Transverse colon (tissue), 4 donors: ENCODE measurements at regions not wholly inside any gene's neighbourhood (a gene's known extent, or its start where the extent isn't known, plus 50 kb on each side); places are given as distances from the start of the nearest gene placed in this dataset.
A peak's percentile ranks its signal among the peaks of the same experiment; 100 is the strongest.

Experiments used
- DNase-seq: peaks from one replicate; pipeline ENCODE4 v3.0.0-alpha.2; 2019
- H3K27ac ChIP-seq, 4 donors: fragments of 200-600 bp; sonication (generic); 2 replicates each; pipeline ENCODE4 v1.5.1; 2016 to 2018; ENCODE audit warnings: inconsistent platforms in 4 of 4
- H3K27me3 ChIP-seq: fragments of 200-600 bp; sonication (generic); 2 replicates; pipeline ENCODE4 v1.5.1; 2017; ENCODE audit warnings: inconsistent platforms
- H3K36me3 ChIP-seq, 4 donors: fragments of 200-600 bp; sonication (generic); 2 replicates each; pipeline ENCODE4 v1.5.1; 2017 to 2019; ENCODE audit warnings: inconsistent platforms in 4 of 4
- H3K4me1 ChIP-seq, 4 donors: fragments of 200-600 bp; sonication (generic); 2 replicates each; pipeline ENCODE4 v1.5.1; 2017 to 2020; ENCODE audit warnings: inconsistent platforms in 4 of 4
- H3K4me3 ChIP-seq, 4 donors: fragments of 200-600 bp; sonication (generic); 1 replicate in 1 of 4; 2 replicates in 3 of 4; pipeline versions ENCODE4 v1.5.1 to v1.6.1; 2017 to 2019; ENCODE audit warnings: inconsistent platforms in 4 of 4
- H3K9me3 ChIP-seq, 2 donors: fragments of 200-600 bp; sonication (generic); 2 replicates each; pipeline ENCODE4 v1.5.1; 2017 to 2019; ENCODE audit warnings: inconsistent platforms in 2 of 2
- EP300 ChIP-seq: sonication (generic); formaldehyde crosslinking; IDR thresholded peaks from one replicate; pipeline ENCODE4 v1.6.1; 2017; ENCODE audit warnings: antibody characterized with exemption, low read depth
- POLR2A ChIP-seq: fragments of 450-650 bp; IDR thresholded peaks from one replicate; pipeline ENCODE4 v1.6.1; 2016; ENCODE audit warnings: antibody characterized with exemption, mild to moderate bottlenecking, moderate library complexity
- POLR2AphosphoS5 ChIP-seq, 3 donors: sonication (generic); formaldehyde crosslinking; IDR thresholded peaks; one replicate each; pipeline ENCODE4 v1.6.1; 2016; ENCODE audit warnings: antibody characterized with exemption in 3 of 3
- WGBS, 2 donors: methylation state at CpG; one replicate each; pipeline ENCODE4 v1.1.5; 2018; ENCODE audit warnings: low coverage in 1 of 2; 5-methylcytosine and 5-hydroxymethylcytosine counted together
- in situ Hi-C, 4 donors: fragments of 200-750 bp; cut with MboI; loops; one replicate each; pipeline versions ENCODE4 v1.15.0 to v1.15.1; 2017; ENCODE audit warnings: low sequenced_read_pairs in 3 of 4, low pct_ligation_motif_present in 1 of 4, low pct_unique_long_range_greater_than_20kb in 1 of 4
- intact Hi-C: fragments of 100-400 bp; cut with DNase I; formaldehyde crosslinking; loops from one replicate; pipeline ENCODE4 v1.15.1; 2023; ENCODE audit warnings: low total_unique reads
- TF ChIP-seq, protein P1 (sequence below), 5 experiments: fragments of 200-600 bp in 3 of 5; fragments of 450-650 bp in 2 of 5; sonication (generic) in 3 of 5; IDR thresholded peaks; 1 replicate in 2 of 5; 2 replicates in 3 of 5; pipeline ENCODE4 v1.5.1; 2016 to 2017; ENCODE audit warnings: antibody characterized with exemption in 5 of 5, inconsistent platforms in 3 of 5, mild to moderate bottlenecking in 2 of 5, moderate library complexity in 1 of 5

GRCh38 chr15:46576646-46577395 lies 942.0 kb downstream of the SQOR start:
- Histone ChIP-seq H3K36me3 (no peaks in the 10 kb centered on the region), H3K27ac (no peak overlapping the region), H3K27me3 (no peaks in the 10 kb centered on the region), H3K9me3 (no peaks in the 10 kb centered on the region), H3K4me3 (no peak overlapping the region), H3K4me1 (peaks cover 0 to 17% (median 13%) of the 10 kb centered on the region in 4 donors)
- in situ Hi-C loops: no loop called here
- peak; percentile 58 for DNase-seq
- TF ChIP-seq POLR2A: no peak
- no peak for TF ChIP-seq POLR2AphosphoS5 (IDR thresholded peaks at IDR 0.05)
- TF ChIP-seq EP300: no peak
- TF ChIP-seq, protein P1, sequence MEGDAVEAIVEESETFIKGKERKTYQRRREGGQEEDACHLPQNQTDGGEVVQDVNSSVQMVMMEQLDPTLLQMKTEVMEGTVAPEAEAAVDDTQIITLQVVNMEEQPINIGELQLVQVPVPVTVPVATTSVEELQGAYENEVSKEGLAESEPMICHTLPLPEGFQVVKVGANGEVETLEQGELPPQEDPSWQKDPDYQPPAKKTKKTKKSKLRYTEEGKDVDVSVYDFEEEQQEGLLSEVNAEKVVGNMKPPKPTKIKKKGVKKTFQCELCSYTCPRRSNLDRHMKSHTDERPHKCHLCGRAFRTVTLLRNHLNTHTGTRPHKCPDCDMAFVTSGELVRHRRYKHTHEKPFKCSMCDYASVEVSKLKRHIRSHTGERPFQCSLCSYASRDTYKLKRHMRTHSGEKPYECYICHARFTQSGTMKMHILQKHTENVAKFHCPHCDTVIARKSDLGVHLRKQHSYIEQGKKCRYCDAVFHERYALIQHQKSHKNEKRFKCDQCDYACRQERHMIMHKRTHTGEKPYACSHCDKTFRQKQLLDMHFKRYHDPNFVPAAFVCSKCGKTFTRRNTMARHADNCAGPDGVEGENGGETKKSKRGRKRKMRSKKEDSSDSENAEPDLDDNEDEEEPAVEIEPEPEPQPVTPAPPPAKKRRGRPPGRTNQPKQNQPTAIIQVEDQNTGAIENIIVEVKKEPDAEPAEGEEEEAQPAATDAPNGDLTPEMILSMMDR (IDR thresholded peaks at IDR 0.05): no peak
- 41% methylated on average over 1 of the region's 1 CpG; no CpG with 5 or more reads in 1 of the 2 donors for WGBS, 2 donors
- intact Hi-C loops: no loop called here

DNA sequence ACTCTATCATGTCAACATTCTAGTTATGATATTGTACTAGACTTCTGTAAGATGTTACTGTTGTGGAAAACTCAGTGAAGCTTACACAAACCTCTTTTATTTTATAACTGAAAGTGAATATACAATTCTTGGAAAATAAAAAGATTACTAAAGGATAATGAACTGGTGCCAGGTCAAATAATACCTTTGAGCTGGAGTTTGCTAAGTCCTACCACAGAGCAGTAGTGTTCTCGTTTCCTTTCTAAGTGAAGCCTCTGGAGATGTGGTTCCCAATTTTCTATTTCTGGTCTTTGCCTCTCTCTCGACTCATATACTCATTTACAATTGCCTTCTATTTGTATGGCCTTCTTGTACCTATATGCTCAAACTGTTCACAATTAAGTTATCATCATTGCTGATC lies 942.9 kb downstream of the SQOR start:
- no peaks in the 10 kb centered on the region for H3K9me3 ChIP-seq
- TF ChIP-seq EP300 (no peak), POLR2A (no peak), POLR2AphosphoS5 (IDR thresholded peaks at IDR 0.05) (no peak)
- TF ChIP-seq, protein P1 (IDR thresholded peaks at IDR 0.05): no peak
- in situ Hi-C loops (no loop called here), intact Hi-C loops (no loop called here)
- no peaks in the 10 kb centered on the region for H3K36me3 ChIP-seq
- H3K4me1 ChIP-seq: peaks cover 0 to 17% (median 13%) of the 10 kb centered on the region in 4 donors
- 18 to 21% methylated on average over 2 of the region's 2 CpGs for WGBS, 2 donors
- no peak overlapping the region for H3K4me3 ChIP-seq
- H3K27ac ChIP-seq: no peak overlapping the region
- DNase-seq: no peak
- H3K27me3 ChIP-seq: no peaks in the 10 kb centered on the region

DNA sequence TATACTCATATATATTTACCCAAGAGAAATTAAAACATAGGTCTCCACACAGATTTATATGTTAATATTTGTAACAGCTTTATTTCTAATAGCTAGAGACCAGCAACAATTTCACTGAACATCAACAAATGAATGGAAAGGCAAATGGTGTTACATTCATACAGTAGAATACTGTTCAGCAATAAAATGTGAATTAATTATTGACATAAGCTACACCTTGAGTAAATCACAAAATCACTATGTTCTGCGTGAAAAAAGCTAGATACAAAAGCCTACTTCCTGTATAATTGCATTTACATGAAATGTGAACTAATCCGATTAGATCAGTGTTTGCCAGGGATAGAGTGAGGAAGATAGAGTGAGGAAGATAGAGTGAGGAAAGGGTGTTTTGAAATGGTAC lies 945.7 kb downstream of the SQOR start:
- Histone ChIP-seq H3K9me3 (no peaks in the 10 kb centered on the region), H3K36me3 (no peaks in the 10 kb centered on the region), H3K27me3 (no peaks in the 10 kb centered on the region), H3K4me3 (no peak overlapping the region), H3K27ac (no peak overlapping the region), H3K4me1 (peaks cover 0 to 17% (median 13%) of the 10 kb centered on the region in 4 donors)
- in situ Hi-C loops: no loop called here
- 25 to 28% methylated on average over 2 of the region's 2 CpGs for WGBS, 2 donors
- TF ChIP-seq POLR2A (no peak), EP300 (no peak), POLR2AphosphoS5 (IDR thresholded peaks at IDR 0.05) (no peak)
- intact Hi-C loops: no loop called here
- DNase-seq: no peak

- intact Hi-C loops: no loop called here
- Histone ChIP-seq H3K27ac (no peak overlapping the region), H3K4me1 (peaks cover 0 to 17% (median 13%) of the 10 kb centered on the region in 4 donors), H3K9me3 (no peaks in the 10 kb centered on the region), H3K4me3 (no peak overlapping the region), H3K27me3 (no peaks in the 10 kb centered on the region), H3K36me3 (no peaks in the 10 kb centered on the region)
- TF ChIP-seq EP300 (no peak), POLR2A (no peak)
- in situ Hi-C loops: no loop called here
- no peak for DNase-seq
- 55 to 56% methylated on average over 2 of the region's 2 CpGs for WGBS, 2 donors
Observed at GRCh38 chr15:46580924-46581323, 946.1 kb downstream of the SQOR start.

DNA sequence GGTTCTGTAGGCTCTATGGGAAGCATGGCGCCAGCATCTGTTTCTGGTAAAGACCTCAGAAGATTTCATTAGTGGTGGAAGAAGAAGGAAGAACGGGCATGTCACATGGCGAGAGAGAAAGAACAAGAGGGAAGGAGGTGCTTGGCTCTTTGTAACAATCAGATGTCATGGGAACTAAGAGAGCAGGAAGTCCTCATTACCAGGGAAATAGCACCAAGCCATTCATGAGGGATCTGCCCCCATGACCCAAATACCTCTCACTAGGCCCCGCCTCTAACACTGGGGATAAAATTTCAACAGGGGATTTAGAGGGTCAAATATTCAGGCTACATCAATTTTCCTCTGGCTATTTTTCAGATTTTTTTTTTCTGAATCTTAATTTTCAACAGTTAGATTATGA lies 954.3 kb downstream of the SQOR start:
- WGBS, 2 donors: 61 to 81% methylated on average over 3 to 4 of the region's 4 CpGs
- Histone ChIP-seq H3K36me3 (no peaks in the 10 kb centered on the region), H3K9me3 (no peaks in the 10 kb centered on the region), H3K4me1 (no peaks in the 10 kb centered on the region), H3K4me3 (no peak overlapping the region), H3K27ac (no peak overlapping the region), H3K27me3 (no peaks in the 10 kb centered on the region)
- no peak for DNase-seq
- no peak for TF ChIP-seq POLR2A
- in situ Hi-C loops: no loop called here
- intact Hi-C loops: no loop called here
